ENCODE measurements at regions not wholly inside any gene's neighbourhood (a gene's known extent, or its start where the extent isn't known, plus 50 kb on each side); places are given as distances from the start of the nearest gene placed in this dataset.

DNA sequence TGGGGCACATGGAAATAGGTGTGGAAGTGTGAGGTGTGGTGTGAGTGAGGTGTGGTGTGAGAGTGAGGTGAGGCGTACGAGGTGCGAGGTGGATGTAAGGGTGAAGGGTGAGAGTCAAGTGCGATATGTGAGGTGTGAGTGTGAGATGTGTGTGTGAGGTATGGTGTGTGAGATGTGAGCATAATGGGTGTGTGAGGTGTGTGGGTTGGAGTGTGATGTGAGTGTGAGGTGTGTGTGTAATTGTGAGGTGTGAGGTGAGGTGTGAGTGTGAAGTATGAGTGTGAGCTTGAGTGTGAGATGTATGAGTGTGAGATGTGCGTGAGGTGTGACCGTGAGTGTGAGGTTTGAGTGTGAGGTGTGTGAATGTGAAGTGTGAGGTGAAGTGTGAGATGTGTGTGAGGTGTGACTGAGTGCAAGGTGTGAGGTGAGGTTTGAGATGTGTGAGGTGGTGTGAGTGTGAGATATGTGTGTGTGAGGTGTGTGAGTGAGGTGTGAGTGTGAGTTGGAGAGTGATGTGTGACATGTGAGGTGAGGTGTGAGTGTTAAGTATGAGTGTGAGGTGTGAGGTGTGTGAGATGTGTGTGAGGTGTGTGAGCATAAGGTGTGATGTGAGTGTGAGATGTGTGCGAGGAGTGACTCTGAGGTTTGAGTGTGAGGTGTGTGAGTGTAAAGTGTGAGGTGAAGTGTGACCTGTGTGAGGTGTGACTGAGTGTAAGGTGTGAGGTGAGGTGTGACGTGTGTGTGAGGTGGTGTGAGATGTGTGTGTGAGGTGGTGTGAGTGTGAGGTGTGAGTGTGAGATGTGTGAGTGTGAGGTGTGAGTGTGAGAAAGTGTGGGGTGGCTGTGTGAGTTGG lies 354.0 kb downstream of the FOXL1 start:
- peaks cover 0 to 11% (median 0%) of the 10 kb centered on the region in 3 donors for H3K4me1 ChIP-seq (ENCODE audit: control insufficient read depth in 3 of 3, insufficient read depth in 2 of 3, low read depth in 1 of 3, low read length in 2 of 3)
- H3K27ac ChIP-seq (ENCODE audit: low read depth in 1 of 3, low read length in 2 of 3) = no peak overlapping the region
- no peak for FAIRE-seq
- no peaks in the 10 kb centered on the region for H3K36me3 ChIP-seq (ENCODE audit: control insufficient read depth in 3 of 3, insufficient read depth in 2 of 3, low read depth in 1 of 3, low read length in 3 of 3)
- H3K4me3 ChIP-seq (ENCODE audit: low read depth in 1 of 3, low read length in 3 of 3) = no peak overlapping the region
- no peak for DNase-seq
- H3K9me3 ChIP-seq (ENCODE audit: control insufficient read depth in 2 of 2, insufficient read depth in 1 of 2, low read depth in 1 of 2, low read length in 1 of 2) = no peaks in the 10 kb centered on the region
- peaks cover 2 to 27% (median 13%) of the 10 kb centered on the region in 3 donors for H3K27me3 ChIP-seq (ENCODE audit: control insufficient read depth in 3 of 3, insufficient read depth in 3 of 3, low read length in 3 of 3)
- 86 to 92% (median 90%) methylated on average over 8 of the region's 8 CpGs for WGBS, 3 donors

DNA sequence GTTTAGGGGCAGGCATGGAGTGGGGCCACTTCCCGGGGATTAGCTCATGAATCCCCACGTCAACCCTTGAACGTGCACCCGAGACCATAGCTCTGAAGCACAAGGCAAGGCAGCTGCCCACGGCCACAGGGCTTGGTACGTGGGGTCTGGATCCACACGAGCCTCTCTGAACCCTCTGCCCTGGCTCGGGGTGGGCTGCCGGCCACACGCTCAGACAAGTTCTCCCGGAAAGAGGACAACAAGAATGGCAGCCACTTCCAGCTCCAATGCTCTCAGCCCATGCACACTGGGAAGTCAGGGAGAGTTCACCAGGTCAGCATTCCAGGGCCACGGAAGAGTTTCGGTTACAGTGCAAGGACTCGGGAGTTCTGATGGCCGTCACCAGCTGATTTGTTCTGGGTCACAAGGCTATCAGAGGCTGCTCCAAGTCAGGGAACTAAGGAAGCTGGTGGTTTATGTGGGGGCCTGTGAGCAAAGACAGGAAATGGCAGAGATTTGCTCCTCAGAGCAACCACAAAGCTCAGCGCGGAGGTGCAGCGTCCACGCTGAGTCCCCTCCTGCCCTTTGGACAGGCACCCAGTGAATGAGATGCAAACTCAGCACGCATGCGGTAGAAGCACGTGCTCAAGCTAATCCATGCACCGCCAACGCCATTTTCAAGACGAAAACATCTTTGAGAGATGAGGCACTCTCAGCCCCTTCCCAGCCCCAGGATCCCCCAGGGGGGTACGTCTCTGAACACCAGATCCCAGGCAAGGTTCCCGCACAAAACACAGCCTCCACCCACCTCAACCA lies 356.4 kb downstream of the FOXL1 start:
- no peak for DNase-seq

DNA sequence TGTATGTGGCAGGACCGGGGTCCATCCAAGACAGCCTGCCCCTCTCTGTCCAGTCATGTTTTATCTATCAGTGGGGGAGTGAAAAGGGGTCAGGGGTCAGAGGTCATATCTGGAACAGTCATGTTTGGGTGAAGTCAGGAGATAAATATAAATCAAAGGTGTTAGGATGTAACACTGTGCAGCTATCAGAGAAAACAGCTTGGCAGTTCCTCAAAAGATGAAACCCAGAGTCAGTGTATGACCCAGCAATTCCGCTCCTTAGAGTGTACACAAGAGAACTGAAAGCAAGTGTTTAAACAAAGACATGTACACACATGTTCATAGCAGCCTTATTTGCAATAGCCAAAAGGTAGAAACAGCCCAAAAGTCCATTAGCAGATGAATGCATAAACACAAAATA lies 361.3 kb downstream of the FOXL1 start:
- FAIRE-seq = no peak
- Histone ChIP-seq H3K27ac (ENCODE audit: low read depth in 1 of 3, low read length in 2 of 3) (no peak overlapping the region), H3K27me3 (ENCODE audit: control insufficient read depth in 3 of 3, insufficient read depth in 3 of 3, low read length in 3 of 3) (peaks cover 0 to 5% (median 0%) of the 10 kb centered on the region in 3 donors), H3K36me3 (ENCODE audit: control insufficient read depth in 3 of 3, insufficient read depth in 2 of 3, low read depth in 1 of 3, low read length in 3 of 3) (no peaks in the 10 kb centered on the region), H3K4me3 (ENCODE audit: low read depth in 1 of 3, low read length in 3 of 3) (no peak overlapping the region), H3K9me3 (ENCODE audit: control insufficient read depth in 2 of 2, insufficient read depth in 1 of 2, low read depth in 1 of 2, low read length in 1 of 2) (no peaks in the 10 kb centered on the region), H3K4me1 (ENCODE audit: control insufficient read depth in 3 of 3, insufficient read depth in 2 of 3, low read depth in 1 of 3, low read length in 2 of 3) (no peaks in the 10 kb centered on the region)
- DNase-seq = no peak
- 92 to 95% (median 94%) methylated on average over 2 of the region's 2 CpGs for WGBS, 3 donors

More for the DNA sequence above, 356.4 kb downstream of the FOXL1 start:
- no peaks in the 10 kb centered on the region for H3K4me1 ChIP-seq (ENCODE audit: control insufficient read depth in 3 of 3, insufficient read depth in 2 of 3, low read depth in 1 of 3, low read length in 2 of 3)
- no peak overlapping the region for H3K4me3 ChIP-seq (ENCODE audit: low read depth in 1 of 3, low read length in 3 of 3)
- no peaks in the 10 kb centered on the region for H3K36me3 ChIP-seq (ENCODE audit: control insufficient read depth in 3 of 3, insufficient read depth in 2 of 3, low read depth in 1 of 3, low read length in 3 of 3)
- 59 to 71% (median 64%) methylated on average over 27 of the region's 27 CpGs for whole genome bisulfite sequencing, 3 donors
- H3K27me3 ChIP-seq (ENCODE audit: control insufficient read depth in 3 of 3, insufficient read depth in 3 of 3, low read length in 3 of 3) = peaks cover 0 to 10% (median 2%) of the 10 kb centered on the region in 3 donors
- no peaks in the 10 kb centered on the region for H3K9me3 ChIP-seq (ENCODE audit: control insufficient read depth in 2 of 2, insufficient read depth in 1 of 2, low read depth in 1 of 2, low read length in 1 of 2)
- no peak for FAIRE-seq
- no peak overlapping the region for H3K27ac ChIP-seq (ENCODE audit: low read depth in 1 of 3, low read length in 2 of 3)

DNA sequence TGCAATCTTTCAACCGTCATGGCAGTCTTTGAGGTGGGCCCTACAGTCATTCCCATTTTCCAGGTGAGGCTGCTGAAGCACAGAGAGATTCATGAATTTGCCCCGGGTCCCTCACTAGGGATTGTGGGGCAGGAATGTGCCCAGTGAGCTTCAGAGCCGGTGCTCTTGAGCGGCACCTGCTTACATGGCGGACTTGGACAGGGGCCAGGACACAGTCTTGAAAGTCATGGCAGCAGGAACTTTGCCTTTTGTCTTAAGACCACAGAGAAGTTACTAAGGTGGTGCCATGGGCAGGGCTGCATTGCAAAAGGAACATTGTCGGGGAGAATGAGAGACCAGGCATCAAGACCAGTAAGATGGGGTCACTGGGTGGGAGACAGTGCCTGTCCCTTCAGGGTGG lies 363.4 kb downstream of the FOXL1 start:
- H3K27me3 ChIP-seq (ENCODE audit: control insufficient read depth in 3 of 3, insufficient read depth in 3 of 3, low read length in 3 of 3) = no peaks in the 10 kb centered on the region
- DNase-seq (no peak), FAIRE-seq (no peak)
- no peak overlapping the region for H3K4me3 ChIP-seq (ENCODE audit: low read depth in 1 of 3, low read length in 3 of 3)
- H3K36me3 ChIP-seq (ENCODE audit: control insufficient read depth in 3 of 3, insufficient read depth in 2 of 3, low read depth in 1 of 3, low read length in 3 of 3) = no peaks in the 10 kb centered on the region
- no peak overlapping the region for H3K27ac ChIP-seq (ENCODE audit: low read depth in 1 of 3, low read length in 2 of 3)
- no peaks in the 10 kb centered on the region for H3K4me1 ChIP-seq (ENCODE audit: control insufficient read depth in 3 of 3, insufficient read depth in 2 of 3, low read depth in 1 of 3, low read length in 2 of 3)
- 58 to 88% (median 59%) methylated on average over 6 of the region's 6 CpGs for WGBS, 3 donors
- no peaks in the 10 kb centered on the region for H3K9me3 ChIP-seq (ENCODE audit: control insufficient read depth in 2 of 2, insufficient read depth in 1 of 2, low read depth in 1 of 2, low read length in 1 of 2)

DNA sequence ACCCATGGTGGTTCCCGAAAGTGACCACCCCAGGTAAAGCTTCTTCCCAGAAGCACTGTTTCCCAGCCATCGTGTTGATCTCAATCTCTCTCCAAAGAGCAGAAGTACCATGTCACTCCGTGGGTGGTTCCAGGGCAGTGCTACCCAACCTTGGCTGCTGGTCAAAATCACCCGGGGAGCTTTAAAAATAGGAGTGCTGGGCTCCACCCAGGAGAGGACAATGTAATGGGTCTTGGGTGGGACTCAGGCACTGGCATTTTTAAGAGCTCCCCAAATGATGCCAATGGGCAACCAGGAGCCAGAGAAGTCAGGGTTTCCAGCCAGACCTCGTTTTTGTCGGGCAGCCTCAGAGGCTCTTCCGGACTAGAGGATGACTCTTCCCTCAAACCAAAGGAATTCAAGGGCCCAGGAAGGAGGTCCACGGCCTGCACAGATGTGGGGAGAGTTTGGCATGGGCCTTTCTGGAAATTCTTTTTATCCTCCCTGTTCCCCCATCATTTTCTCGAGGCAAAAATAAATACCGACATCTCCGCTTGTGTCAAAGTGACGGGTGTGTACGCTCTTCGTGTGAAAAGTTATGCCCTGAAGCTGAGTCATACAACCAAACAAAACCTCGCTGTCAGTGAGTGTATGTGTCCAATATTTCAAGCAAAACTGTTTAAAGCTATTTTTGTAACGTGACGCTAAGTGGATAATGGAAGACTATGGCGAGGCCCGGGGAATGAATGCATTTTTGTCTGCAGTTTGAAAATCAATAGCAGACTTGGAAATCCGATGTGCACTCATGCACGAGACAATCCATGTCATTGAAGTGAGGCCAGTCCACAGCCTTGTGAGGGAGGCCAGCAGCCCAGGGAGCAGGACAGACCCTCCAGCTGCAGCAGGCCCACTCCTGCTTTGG lies 364.1 kb downstream of the FOXL1 start:
- 69 to 80% (median 71%) methylated on average over 21 of the region's 21 CpGs for WGBS, 3 donors
- no peaks in the 10 kb centered on the region for H3K4me1 ChIP-seq (ENCODE audit: control insufficient read depth in 3 of 3, insufficient read depth in 2 of 3, low read depth in 1 of 3, low read length in 2 of 3)
- no peak overlapping the region for H3K27ac ChIP-seq (ENCODE audit: low read depth in 1 of 3, low read length in 2 of 3)
- H3K27me3 ChIP-seq (ENCODE audit: control insufficient read depth in 3 of 3, insufficient read depth in 3 of 3, low read length in 3 of 3) = no peaks in the 10 kb centered on the region
- H3K9me3 ChIP-seq (ENCODE audit: control insufficient read depth in 2 of 2, insufficient read depth in 1 of 2, low read depth in 1 of 2, low read length in 1 of 2) = no peaks in the 10 kb centered on the region
- FAIRE-seq (no peak), DNase-seq (no peak)
- no peak overlapping the region for H3K4me3 ChIP-seq (ENCODE audit: low read depth in 1 of 3, low read length in 3 of 3)
- no peaks in the 10 kb centered on the region for H3K36me3 ChIP-seq (ENCODE audit: control insufficient read depth in 3 of 3, insufficient read depth in 2 of 3, low read depth in 1 of 3, low read length in 3 of 3)

DNA sequence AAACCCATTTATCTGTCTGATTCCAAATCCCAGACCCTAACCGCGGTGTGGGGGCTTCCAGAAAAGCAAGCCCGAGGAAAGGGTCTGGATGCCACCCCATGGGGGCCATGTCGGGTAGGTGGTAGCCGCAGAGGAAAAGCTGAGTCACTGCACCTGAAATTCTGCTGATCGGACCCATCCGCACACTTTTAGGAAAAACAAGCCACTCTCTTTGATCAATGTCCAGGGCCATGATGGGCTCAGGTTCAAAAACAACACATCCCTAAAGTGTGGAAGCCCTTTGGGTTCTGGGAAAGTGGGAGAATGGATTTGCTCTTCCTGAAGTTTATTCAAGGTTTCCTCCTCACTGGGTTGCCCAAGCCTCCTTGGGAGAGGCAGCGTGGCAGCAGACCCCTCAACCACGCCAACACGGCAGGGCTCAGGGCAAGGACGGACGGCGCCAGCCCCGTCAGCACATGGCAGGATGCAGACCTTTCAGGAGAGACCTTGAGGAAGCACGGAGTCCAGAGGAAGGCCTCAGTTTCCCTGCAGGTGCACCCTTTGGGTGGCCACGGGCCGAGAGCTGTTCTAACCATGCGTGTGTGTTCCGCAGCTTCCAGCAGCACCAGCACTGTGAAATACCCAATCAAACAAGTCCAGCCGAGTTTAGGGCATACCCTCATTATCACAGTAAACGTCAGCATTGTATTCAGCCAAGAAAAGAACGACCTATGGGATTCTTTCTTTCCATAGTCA lies 367.0 kb downstream of the FOXL1 start:
- Histone ChIP-seq H3K4me3 (ENCODE audit: low read depth in 1 of 3, low read length in 3 of 3) (no peak overlapping the region), H3K27ac (ENCODE audit: low read depth in 1 of 3, low read length in 2 of 3) (no peak overlapping the region), H3K4me1 (ENCODE audit: control insufficient read depth in 3 of 3, insufficient read depth in 2 of 3, low read depth in 1 of 3, low read length in 2 of 3) (no peaks in the 10 kb centered on the region), H3K36me3 (ENCODE audit: control insufficient read depth in 3 of 3, insufficient read depth in 2 of 3, low read depth in 1 of 3, low read length in 3 of 3) (no peaks in the 10 kb centered on the region), H3K9me3 (ENCODE audit: control insufficient read depth in 2 of 2, insufficient read depth in 1 of 2, low read depth in 1 of 2, low read length in 1 of 2) (no peaks in the 10 kb centered on the region), H3K27me3 (ENCODE audit: control insufficient read depth in 3 of 3, insufficient read depth in 3 of 3, low read length in 3 of 3) (no peaks in the 10 kb centered on the region)
- no peak for FAIRE-seq
- DNase-seq = no peak
- WGBS, 3 donors = 75 to 86% (median 78%) methylated on average over 22 of the region's 22 CpGs

DNA sequence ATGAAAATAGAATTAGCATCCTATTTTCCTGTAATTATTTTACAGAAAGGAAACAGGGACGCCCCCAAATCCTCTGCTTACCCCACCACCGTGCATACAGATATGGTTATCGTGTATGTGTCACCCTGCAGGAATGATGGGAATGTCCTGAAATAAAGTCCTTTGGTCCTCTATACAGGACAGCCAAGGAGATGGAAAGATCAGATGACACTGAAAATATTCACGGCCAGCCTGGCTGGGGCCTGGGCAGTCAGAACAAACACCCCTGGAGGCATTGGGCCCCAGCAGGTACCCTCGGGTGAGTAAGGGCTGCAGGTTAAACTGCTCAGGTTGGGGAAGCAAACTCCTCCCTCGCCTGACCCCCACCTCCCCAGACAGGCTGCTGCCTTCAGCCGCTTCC lies 368.0 kb downstream of the FOXL1 start:
- H3K4me1 ChIP-seq (ENCODE audit: control insufficient read depth in 3 of 3, insufficient read depth in 2 of 3, low read depth in 1 of 3, low read length in 2 of 3) = no peaks in the 10 kb centered on the region
- no peaks in the 10 kb centered on the region for H3K9me3 ChIP-seq (ENCODE audit: control insufficient read depth in 2 of 2, insufficient read depth in 1 of 2, low read depth in 1 of 2, low read length in 1 of 2)
- 32 to 59% (median 45%) methylated on average over 7 of the region's 7 CpGs for WGBS, 3 donors
- no peak overlapping the region for H3K4me3 ChIP-seq (ENCODE audit: low read depth in 1 of 3, low read length in 3 of 3)
- no peaks in the 10 kb centered on the region for H3K36me3 ChIP-seq (ENCODE audit: control insufficient read depth in 3 of 3, insufficient read depth in 2 of 3, low read depth in 1 of 3, low read length in 3 of 3)
- H3K27ac ChIP-seq (ENCODE audit: low read depth in 1 of 3, low read length in 2 of 3) = no peak overlapping the region
- H3K27me3 ChIP-seq (ENCODE audit: control insufficient read depth in 3 of 3, insufficient read depth in 3 of 3, low read length in 3 of 3) = no peaks in the 10 kb centered on the region
- no peak for FAIRE-seq
- no peak for DNase-seq

Measured in small intestine (tissue), 7 donors.